SJCRH30 (cell line): ENCODE measurements at regions not wholly inside any gene's neighbourhood (a gene's known extent, or its start where the extent isn't known, plus 50 kb on each side); places are given as distances from the start of the nearest gene placed in this dataset.
"Not testable (repeated sequence)": the region's sequence is repeated elsewhere in the genome, so short reads cannot be mapped to it uniquely, and the experiment has no call there.

Experiments used
- DNase-seq, 2 experiments: peaks; one replicate each; pipeline ENCODE4 v3.0.0-alpha.2; 2015 to 2020
- H3K27ac ChIP-seq: fragments of 250-450 bp; sonication (Bioruptor Pico); 2 replicates; pipeline ENCODE4 v1.5.1; 2020; ENCODE audit warnings: mild to moderate bottlenecking, moderate library complexity
- H3K27me3 ChIP-seq: fragments of 250-450 bp; sonication (Bioruptor Pico); 2 replicates; pipeline ENCODE4 v1.5.1; 2020; ENCODE audit warnings: mild to moderate bottlenecking, moderate library complexity
- H3K36me3 ChIP-seq: fragments of 250-450 bp; sonication (Bioruptor Pico); 2 replicates; pipeline ENCODE4 v1.5.1; 2020; ENCODE audit warnings: mild to moderate bottlenecking, moderate library complexity
- H3K4me1 ChIP-seq: fragments of 250-450 bp; sonication (Bioruptor Pico); 2 replicates; pipeline ENCODE4 v1.5.1; 2020; ENCODE audit warnings: mild to moderate bottlenecking, moderate library complexity
- H3K4me3 ChIP-seq: fragments of 250-450 bp; sonication (Bioruptor Pico); 2 replicates; pipeline ENCODE4 v1.5.1; 2020; ENCODE audit warnings: mild to moderate bottlenecking, moderate library complexity
- H3K9me3 ChIP-seq: fragments of 250-450 bp; sonication (Bioruptor Pico); replicated peaks from 2 replicates; pipeline ENCODE4 v1.5.1; 2020; ENCODE audit warnings: mild to moderate bottlenecking, moderate library complexity

DNA sequence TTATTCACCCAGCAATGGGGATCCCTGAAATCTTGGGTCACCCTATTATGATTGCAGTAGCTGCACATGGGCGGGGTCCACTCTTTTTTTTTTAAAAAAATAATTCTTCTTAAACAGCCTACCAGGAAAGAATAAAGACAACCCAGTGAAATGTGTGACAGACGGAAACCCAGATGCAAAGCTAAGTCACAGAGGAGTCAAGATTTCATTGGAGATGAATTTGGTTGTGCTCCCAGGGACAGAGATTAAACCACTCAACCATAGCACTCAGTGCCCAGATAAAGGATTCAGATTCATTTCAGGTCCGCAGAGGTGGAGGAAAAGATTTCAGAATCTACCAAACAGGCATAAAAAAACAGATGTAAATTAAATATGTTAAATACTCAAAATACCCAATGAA, 583.5 kb upstream of the ZP4 start:
- DNase-seq: no peak
- Histone ChIP-seq H3K27me3 (no peaks in the 10 kb centered on the region), H3K4me3 (no peak overlapping the region), H3K36me3 (no peaks in the 10 kb centered on the region), H3K27ac (no peak overlapping the region), H3K4me1 (no peaks in the 10 kb centered on the region), H3K9me3 (no peaks in the 10 kb centered on the region)

DNA sequence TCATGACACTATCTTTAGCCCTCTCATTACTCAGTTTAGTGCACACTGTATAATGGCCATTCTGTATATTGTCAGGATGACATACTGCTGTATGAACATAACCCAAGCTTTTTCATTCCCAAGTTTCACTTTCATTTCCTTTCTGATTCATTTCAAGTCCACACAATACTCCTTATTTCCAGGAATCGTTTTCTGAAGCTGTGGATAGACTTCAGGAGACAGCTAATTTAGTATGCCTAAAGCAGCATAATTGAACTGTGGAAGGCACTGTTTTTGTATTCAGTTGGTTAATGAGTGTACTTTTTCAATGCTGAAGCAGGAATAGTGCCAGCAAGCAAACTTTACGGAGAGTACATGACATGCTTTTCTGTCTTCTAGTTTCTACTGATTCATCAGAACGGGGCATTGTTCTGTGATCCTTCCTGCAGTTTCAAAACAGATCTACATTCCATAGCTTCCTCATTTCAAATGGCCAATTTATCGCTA, 578.5 kb upstream of the ZP4 start:
- Histone ChIP-seq H3K36me3 (no peaks in the 10 kb centered on the region), H3K27me3 (no peaks in the 10 kb centered on the region), H3K4me3 (no peak overlapping the region), H3K27ac (no peak overlapping the region), H3K9me3 (no peaks in the 10 kb centered on the region), H3K4me1 (no peaks in the 10 kb centered on the region)
- no peak for DNase-seq

- Histone ChIP-seq H3K4me1 (no peaks in the 10 kb centered on the region), H3K27ac (no peak overlapping the region), H3K27me3 (no peaks in the 10 kb centered on the region), H3K9me3 (no peaks in the 10 kb centered on the region), H3K36me3 (no peaks in the 10 kb centered on the region), H3K4me3 (no peak overlapping the region)
- DNase-seq: no peak
These were observed 577.3 kb upstream of the ZP4 start for GRCh38 chr1:238468068-238468467.

GRCh38 chr1:238466459-238466858, 575.7 kb upstream of the ZP4 start:
- no peak overlapping the region for H3K27ac ChIP-seq

GRCh38 chr1:238465449-238465848, 574.7 kb upstream of the ZP4 start:
- Histone ChIP-seq H3K36me3 (no peaks in the 10 kb centered on the region), H3K9me3 (no peaks in the 10 kb centered on the region), H3K4me1 (no peaks in the 10 kb centered on the region), H3K4me3 (no peak overlapping the region), H3K27me3 (no peaks in the 10 kb centered on the region), H3K27ac (no peak overlapping the region)
- DNase-seq: no peak

More at GRCh38 chr1:238466459-238466858, 575.7 kb upstream of the ZP4 start:
- Histone ChIP-seq H3K9me3 (no peaks in the 10 kb centered on the region), H3K27me3 (no peaks in the 10 kb centered on the region), H3K36me3 (no peaks in the 10 kb centered on the region), H3K4me3 (no peak overlapping the region), H3K4me1 (no peaks in the 10 kb centered on the region)
- no peak for DNase-seq

DNA sequence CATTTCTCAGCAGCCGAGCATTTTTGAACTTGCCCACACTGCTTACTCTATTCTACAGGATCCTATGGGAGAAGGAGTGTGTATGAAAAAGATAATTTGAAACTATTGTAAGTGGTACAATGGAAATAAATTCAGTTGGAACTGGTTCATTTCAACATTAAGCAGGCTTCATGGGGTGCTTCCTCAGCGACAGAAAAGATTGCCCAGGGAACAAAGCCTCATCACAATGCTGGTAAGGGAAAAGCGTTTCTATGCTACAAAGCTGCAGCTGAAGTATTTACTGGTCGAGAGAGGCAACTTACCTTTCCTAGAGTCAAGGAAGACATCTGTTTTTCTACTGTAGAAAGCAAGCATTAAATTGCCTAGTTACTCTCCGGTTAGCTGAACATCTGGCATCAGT, 568.2 kb upstream of the ZP4 start:
- Histone ChIP-seq H3K9me3 (no peaks in the 10 kb centered on the region), H3K4me1 (no peaks in the 10 kb centered on the region), H3K27ac (no peak overlapping the region), H3K36me3 (no peaks in the 10 kb centered on the region), H3K27me3 (no peaks in the 10 kb centered on the region), H3K4me3 (no peak overlapping the region)
- no peak for DNase-seq

DNA sequence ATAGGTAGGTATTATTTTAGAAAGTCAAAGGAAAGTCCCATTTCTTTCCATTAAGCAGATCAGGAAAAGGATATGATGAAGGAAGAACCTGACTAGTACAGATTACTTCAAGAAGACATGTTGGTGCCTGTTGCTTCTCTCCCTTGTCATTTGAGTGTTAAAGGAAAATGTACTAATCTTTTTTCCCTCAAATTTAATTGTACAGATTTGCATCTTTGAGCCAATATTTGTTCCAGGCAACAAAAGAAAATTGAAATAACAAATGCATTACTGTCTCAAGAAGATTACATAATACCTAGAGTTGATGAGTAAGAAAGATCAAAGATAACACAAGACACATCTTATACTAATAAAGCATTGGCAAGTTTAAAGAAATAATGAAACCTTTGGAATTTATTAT, 566.9 kb upstream of the ZP4 start:
- Histone ChIP-seq H3K27ac (no peak overlapping the region), H3K36me3 (no peaks in the 10 kb centered on the region), H3K9me3 (no peaks in the 10 kb centered on the region), H3K4me3 (no peak overlapping the region), H3K27me3 (no peaks in the 10 kb centered on the region), H3K4me1 (no peaks in the 10 kb centered on the region)
- DNase-seq: no peak

DNA sequence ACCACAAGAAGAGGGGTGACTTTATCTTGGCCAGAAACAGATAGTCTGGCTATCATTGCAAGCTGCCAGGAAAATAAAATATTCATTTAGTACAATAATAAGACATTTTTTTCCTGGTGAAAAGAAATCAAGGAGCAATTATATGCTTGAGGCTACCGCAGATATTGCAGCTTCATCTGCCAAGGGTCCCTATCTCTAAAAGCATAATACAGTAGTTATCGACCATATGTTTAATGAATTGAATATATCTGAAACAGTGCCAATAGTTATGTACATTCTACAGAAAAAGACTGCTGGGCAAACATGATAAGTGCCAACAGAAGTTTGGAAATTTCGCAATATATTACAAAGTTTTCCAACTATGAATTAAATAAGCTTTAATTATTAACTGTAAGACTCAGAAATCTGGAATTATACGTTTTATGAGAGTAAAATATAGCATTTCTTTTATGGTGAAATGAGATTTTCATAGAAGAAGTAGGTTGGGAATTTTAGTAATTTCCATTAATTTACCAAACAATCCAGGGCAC, 561.1 kb upstream of the ZP4 start:
- H3K27me3 ChIP-seq: no peaks in the 10 kb centered on the region
- no peak overlapping the region for H3K27ac ChIP-seq
- DNase-seq: no peak
- no peaks in the 10 kb centered on the region for H3K36me3 ChIP-seq
- no peak overlapping the region for H3K4me3 ChIP-seq
- H3K9me3 ChIP-seq: no peaks in the 10 kb centered on the region
- H3K4me1 ChIP-seq: no peaks in the 10 kb centered on the region

- H3K36me3 ChIP-seq: no peaks in the 10 kb centered on the region
- no peak overlapping the region for H3K4me3 ChIP-seq
- no peak overlapping the region for H3K27ac ChIP-seq
- no peaks in the 10 kb centered on the region for H3K9me3 ChIP-seq
- no peaks in the 10 kb centered on the region for H3K4me1 ChIP-seq
- no peaks in the 10 kb centered on the region for H3K27me3 ChIP-seq
- no peak for DNase-seq
These were observed 560.3 kb upstream of the ZP4 start for GRCh38 chr1:238450976-238451375.

GRCh38 chr1:238443687-238444086, 553.0 kb upstream of the ZP4 start:
- H3K27me3 ChIP-seq: no peaks in the 10 kb centered on the region
- no peaks in the 10 kb centered on the region for H3K9me3 ChIP-seq
- H3K4me3 ChIP-seq: no peak overlapping the region
- H3K4me1 ChIP-seq: no peaks in the 10 kb centered on the region
- no peaks in the 10 kb centered on the region for H3K36me3 ChIP-seq
- DNase-seq: no peak
- H3K27ac ChIP-seq: no peak overlapping the region

GRCh38 chr1:238439511-238439910, 548.8 kb upstream of the ZP4 start:
- no peak for DNase-seq
- H3K9me3 ChIP-seq: no peaks in the 10 kb centered on the region
- H3K27ac ChIP-seq: no peak overlapping the region
- no peak overlapping the region for H3K4me3 ChIP-seq
- no peaks in the 10 kb centered on the region for H3K36me3 ChIP-seq
- H3K4me1 ChIP-seq: no peaks in the 10 kb centered on the region
- H3K27me3 ChIP-seq: no peaks in the 10 kb centered on the region

- Histone ChIP-seq H3K27me3 (no peaks in the 10 kb centered on the region), H3K27ac (no peak overlapping the region), H3K4me3 (no peak overlapping the region), H3K4me1 (no peaks in the 10 kb centered on the region), H3K36me3 (no peaks in the 10 kb centered on the region), H3K9me3 (no peaks in the 10 kb centered on the region)
- DNase-seq: no peak
These were observed 547.9 kb upstream of the ZP4 start for GRCh38 chr1:238438311-238439270.

DNA sequence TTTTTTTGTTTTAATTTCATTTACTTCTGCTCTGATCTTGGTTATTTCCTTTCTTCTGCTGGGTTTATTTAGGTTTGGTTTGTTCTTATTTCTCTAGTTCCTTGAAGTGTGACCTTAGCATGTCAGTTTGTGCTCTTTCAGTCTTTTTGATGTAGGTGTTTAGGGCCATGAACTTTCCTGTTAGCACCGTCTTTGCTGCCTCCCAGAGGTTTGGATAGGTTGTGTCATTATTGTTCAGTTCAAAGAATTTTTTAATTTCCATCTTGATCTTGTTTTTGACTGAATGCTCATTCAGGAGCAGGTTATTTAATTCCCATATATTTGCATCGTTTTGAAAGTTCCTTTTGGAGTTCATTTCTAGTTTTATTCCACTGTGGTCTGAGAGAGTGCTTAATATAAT, 539.0 kb upstream of the ZP4 start:
- not testable (repeated sequence) for H3K36me3 ChIP-seq, H3K27ac ChIP-seq, H3K4me1 ChIP-seq, H3K27me3 ChIP-seq, DNase-seq, H3K4me3 ChIP-seq, H3K9me3 ChIP-seq

GRCh38 chr1:238419209-238419608, 528.5 kb upstream of the ZP4 start:
- Histone ChIP-seq H3K4me1 (no peaks in the 10 kb centered on the region), H3K36me3 (no peaks in the 10 kb centered on the region), H3K27ac (no peak overlapping the region), H3K27me3 (no peaks in the 10 kb centered on the region), H3K9me3 (no peaks in the 10 kb centered on the region), H3K4me3 (no peak overlapping the region)
- no peak for DNase-seq

- Histone ChIP-seq H3K4me1 (no peaks in the 10 kb centered on the region), H3K27me3 (no peaks in the 10 kb centered on the region), H3K27ac (peak overlapping the region; percentile 47), H3K36me3 (no peaks in the 10 kb centered on the region), H3K9me3 (no peaks in the 10 kb centered on the region), H3K4me3 (no peak overlapping the region)
- DNase-seq: no peak
These were observed 519.2 kb upstream of the ZP4 start for GRCh38 chr1:238409932-238410331.
